Glomerular visceral epithelial cell (primary cell): ENCODE measurements at regions not wholly inside any gene's neighbourhood (a gene's known extent, or its start where the extent isn't known, plus 50 kb on each side); places are given as distances from the start of the nearest gene placed in this dataset.

Experiments
- DNase-seq: peaks from one replicate; pipeline ENCODE4 v3.0.0-alpha.2; 2016; ENCODE audit errors: extremely low spot score

DNA sequence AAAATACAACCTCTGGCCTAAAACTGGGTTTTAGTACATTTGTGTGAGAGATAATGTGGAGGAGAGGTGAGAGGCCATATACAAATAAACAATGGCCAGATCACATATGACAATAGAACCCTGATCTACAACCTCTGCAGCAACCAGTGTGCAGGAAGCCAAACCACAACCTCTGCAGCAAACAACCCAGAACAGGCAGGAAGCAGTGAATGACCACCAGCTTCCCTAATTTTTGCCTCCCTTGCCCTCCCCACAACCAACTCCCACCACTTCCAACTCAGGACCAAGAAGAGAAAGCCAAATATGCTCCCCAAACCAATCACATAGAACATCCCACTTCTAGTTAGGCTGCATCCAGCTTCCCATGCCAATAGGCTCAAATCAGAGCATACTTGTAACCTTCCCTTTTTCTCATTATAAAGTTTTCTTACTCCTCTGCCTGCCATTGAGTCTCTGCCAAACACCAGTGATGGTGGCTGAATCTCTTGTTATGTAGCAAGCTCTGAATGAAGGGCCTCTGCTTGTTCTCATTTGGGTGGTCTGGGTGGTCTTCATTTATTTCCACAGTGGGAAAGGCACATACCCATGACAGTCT, 102.6 kb upstream of the GAP43 start:
- DNase-seq: no peak

DNA sequence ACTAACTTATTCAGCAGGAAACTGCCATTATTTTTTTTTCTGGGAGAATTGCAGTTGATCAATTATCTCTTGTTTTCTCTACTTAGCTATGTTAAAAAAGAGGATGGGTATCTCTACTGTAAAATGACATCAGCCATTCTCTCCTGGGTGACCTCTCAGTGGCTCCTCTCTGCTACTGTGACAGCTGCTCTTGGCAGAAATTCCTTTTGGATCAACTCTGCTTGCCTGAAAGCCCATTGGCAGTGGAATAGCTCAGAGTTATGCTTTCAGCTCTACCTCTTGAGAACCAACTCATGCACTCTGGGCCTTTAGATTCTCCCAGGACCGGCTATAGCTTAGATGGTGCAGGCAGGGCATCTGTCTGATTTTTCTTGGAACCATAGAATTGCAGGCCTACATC, 99.9 kb upstream of the GAP43 start:
- DNase-seq: no peak

DNA sequence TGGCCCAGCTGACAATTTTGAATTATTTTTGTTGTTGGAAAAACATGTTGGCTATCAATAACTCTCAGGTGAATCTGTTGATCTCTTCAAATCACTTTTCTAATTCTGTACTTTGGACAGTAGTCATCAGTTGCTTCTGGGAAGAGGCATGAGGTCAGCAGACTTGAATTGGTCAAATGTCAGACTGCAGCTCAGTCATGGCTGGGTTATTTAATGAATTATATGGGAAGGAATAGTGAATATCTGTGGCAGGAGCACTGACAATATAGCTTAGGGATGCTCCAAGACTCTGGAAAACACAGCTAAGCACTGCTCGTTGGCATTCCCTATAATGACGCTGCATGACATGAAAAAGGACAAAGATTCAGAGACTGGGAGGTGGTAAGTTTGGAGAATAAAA, 98.8 kb upstream of the GAP43 start:
- no peak for DNase-seq

DNA sequence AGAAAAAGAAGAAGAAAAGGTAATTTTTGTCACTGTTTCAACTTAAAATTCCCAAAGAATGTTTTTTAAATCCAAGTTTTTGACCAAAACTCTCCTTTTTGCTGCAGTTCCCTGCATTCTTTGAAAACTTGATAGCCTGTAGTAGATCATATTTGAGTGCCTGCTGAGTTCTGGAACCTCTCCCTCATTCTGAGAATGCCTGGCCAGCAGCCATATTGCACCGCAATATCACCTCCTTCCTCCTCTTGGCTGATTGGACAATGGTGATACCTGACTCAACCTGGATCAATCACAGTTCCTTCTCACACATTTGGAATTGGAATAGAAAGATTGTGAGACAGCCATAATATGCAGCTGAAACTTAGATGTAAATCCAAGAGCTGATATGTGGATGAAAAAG, 97.6 kb upstream of the GAP43 start:
- no peak for DNase-seq

DNA sequence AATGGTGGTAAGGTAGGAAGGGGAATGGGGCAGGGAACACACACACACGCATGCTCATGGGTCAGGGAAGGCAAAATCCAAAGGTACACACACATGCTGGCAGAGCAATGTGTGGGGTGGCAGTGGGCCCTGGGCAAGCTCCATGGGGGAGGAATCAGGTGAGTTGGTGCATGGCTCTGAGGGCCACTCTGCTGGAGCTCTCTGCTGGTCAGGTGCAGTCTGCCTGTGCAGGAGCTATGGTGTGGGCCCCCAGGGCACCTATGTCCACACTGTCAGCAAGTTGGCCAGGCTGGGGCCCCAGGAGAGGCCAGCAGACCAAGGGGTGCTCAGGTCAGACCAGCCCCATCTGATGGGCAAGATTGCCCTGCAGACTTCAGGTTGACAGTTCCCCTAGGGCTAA, 90.1 kb upstream of the GAP43 start:
- no peak for DNase-seq

DNA sequence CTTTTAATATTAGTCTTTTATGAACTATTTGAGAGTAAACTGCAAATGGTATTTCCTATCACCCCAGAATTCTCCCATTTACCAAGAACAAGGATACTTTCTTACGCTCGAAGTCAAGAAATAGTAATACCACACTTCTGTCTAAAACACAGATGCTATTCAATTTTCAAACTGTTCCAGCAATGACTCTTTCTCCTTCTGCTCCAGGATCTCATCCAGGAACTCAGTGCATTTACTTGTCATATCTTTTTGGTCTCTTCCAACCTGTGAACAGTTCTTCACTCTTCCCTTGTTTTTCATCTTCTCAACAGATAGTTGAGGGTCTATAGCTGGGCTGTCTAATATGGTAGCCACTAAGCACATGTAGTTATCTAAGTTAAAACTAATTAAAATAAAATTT, 87.1 kb upstream of the GAP43 start:
- no peak for DNase-seq

DNA sequence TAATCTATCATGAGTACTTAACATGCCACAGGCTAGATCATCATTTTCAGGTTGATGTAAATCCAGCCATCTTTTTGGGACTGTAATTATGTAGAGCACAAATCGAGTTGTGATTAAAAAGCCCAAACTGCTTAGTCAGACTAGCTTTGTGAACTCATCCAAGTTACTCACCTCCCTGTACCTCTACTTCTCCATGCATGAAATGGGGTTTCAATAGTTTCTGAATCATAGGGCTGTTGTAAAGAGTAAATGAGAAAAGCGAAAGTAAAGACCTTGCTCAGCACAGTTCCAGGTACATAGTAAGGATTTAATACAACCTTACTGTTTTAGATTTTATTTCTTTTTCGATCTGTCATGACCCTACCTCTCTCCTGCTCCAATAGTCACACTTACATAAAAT, 85.6 kb upstream of the GAP43 start:
- no peak for DNase-seq

DNA sequence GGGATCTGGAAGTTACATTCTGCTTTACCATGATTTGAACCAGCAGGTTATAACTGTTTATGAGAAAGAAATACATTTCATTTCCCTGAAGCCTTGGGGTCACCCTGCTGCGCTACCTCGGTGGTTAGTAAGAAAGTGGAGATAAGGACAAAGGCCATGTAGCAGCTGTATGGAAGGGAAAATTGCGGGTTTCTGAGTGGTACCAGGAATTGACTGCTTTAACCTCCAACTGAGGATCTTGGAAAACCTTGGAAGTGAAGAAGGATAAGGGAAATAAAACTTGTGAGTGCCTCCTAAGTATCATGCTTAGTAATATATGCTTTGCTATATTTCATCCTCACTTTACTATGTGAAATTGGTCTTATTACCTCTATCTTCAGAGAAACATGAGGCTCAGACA, 76.1 kb upstream of the GAP43 start:
- no peak for DNase-seq

DNA sequence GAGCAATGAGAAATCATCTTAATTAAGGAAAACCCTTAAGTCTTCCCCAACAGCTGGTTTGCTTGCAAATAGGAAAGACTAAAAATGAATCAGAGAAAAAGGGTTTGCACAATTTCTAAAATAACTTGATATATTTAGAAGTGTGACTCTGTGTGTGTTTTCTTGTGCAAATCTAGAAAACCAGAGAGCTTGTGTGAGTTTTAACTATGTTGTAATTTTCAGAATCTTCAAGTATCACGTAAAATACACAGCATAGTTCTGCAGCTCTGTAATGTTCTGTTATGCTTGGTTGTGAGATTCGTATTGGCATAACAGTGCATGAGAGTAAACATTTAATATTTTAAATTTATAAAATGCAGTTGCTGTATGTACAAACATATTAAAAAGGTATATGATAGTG, 74.7 kb upstream of the GAP43 start:
- DNase-seq: no peak

DNA sequence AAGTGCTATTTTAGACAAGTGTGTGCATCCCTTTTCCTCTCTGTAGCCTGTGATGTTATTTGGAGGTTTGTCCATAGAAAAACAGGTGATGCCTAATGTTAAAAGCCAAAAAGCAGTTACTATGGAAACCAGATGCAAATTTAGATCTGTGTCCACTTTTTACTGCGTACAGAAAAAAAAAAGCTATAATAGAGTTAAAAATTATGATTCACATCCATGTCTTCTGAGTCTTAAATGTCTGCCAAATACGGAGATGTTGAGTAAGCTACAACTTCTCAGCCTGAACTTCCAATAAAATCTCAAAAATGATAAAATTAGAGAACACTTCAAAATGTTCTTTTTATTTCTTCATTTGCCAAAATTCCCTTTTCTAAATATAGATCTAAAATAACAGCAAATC, 74.2 kb upstream of the GAP43 start:
- no peak for DNase-seq

DNA sequence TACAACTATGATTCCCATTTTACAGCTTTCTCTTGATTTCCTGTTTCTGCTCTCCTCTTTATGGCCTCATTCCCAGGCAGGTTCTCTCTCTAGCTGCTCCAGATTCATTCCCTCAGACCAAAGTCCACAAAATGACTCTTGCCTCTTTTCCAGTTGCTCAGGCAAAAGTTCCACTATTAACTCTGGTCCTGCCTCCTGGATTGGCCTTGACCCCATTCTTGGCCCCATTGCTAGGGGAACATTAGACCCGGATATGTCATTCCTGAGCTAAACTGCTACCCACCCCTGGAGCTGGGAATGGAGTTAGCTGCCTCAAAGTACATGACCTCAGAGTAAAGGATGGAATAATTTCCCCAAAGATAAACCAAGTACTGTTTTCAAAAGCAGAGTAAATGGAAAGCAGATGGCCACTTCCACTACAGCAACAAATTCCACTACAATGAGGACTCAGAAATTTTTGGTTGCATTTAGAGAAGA, 73.0 kb upstream of the GAP43 start:
- no peak for DNase-seq

DNA sequence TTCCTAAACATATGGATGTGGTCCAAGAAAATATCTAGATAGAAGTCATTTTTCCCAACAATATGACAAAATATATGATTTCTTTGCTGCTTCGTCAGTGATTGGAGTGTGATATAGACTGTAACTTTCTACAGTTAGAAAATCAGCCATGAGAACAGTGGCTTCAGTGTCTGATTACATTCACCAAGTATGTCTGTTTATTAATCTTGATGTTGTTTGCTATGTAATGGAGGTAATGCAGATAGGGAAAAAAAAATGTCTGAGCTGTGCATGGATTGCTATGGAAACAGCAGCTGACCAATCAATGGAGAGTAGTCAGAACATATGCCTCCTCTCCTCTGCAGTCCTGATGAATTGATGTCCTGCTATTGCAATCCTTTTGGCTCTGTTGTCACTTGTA, 72.3 kb upstream of the GAP43 start:
- DNase-seq: no peak

DNA sequence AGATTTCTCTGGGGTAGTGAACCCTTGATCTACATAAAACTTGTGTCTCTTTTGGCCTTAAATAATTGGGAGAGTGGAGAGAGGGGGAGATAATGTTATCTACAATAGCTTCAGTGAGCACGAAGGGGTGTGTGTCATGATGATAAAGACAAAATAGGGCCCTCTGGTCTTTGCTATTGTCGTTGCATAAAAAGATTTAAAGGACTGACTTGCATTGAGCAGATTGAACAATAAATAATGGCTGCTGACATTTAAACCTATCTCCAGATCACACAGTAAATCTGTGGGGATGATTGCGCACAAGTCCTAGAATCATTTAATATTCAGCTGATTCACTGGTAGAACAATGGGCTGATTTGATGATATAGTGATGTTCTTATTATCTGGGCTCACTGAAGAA, 71.3 kb upstream of the GAP43 start:
- no peak for DNase-seq

DNA sequence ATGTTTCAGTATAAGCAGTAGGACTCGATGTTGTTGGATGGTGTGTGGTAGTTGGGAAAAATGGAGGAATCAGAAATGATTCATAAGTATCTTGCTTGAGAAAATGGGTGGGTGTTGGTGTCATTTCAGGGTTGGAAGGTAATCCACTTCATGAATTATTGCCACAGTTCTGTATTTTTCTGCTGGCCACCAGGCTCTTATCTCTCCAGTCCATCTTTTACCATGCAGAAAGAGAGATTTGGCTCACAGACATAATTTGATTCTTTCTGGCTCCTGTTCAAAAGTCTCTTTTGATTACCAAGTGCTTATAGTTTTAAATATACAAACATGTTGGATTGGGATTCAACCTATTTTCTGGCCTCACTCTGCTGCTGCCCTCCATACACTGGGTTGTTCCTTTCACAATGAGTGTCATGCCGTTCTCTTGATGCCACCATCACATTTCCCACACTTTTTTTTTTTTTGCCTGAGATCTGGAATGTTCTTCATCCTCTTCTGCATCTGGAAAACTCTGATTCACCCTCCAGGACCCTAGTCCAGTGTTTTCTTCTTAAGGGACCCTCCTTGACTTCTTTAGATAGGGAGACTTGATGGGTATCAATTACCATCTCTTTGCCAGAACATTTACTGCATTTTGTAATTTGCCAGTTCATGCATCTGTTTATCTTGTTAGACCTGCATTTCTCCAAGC, 69.4 kb upstream of the GAP43 start:
- DNase-seq: no peak

DNA sequence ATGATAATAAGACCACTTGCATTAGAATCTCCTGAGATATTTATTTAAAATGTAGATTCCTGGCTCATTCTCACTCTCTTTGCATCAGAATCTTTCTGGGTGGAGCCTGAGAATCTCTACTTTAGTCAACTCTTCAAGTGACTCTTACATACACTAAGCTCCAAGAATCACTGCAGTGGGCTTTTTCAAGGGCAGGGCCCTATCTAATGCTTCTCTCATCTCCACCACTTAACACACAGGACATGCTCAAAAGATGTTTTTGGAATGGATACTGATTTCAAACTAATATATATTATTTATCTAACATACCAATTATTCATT, 68.9 kb upstream of the GAP43 start:
- no peak for DNase-seq

DNA sequence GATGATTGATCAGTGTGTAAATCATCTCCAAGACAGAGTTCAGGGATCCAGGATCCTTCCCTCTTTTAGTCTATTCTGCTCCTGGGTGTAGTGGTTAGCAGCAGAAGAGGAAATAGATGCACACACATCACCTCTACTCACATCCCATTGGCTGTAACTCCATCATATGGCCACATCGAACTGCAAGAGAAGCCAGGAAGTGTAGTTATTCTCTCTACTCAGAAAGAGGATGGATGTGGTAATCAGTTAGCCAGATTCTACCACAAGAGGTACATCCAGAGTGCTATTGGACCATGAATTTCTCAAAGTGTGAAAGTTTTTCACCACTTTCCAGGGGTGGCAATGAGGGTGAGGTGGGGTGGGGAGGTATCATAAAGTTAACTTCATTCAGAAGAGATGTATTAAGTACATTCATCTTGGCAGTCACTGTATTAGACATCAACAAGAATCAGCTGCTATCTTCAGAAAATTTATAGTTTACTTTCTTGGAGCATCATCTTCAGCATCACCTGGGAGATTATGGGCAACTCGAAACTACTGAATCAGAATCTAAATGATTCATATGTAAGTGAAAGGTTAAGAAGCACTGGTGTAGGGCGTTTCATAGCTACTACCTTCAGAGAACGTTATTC, 60.6 kb upstream of the GAP43 start:
- no peak for DNase-seq

DNA sequence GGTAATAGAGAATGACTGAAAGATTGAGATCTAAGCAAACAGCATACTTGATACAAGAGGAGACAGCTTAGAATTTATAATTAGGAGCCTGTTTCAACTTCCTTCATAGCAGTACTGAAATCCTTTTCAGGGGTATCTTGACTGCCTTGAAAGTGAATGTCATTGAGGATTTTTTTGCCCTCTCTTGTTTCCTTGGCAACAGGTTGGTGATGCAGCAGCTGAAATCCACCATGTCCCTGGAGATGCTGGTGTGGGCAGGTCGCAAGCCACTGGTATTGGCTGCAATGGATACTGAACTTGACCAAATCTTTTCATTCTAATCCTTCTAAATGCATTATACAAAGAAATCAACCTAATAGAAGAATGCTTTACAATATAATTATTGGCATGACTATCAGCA, 59.3 kb upstream of the GAP43 start:
- no peak for DNase-seq

DNA sequence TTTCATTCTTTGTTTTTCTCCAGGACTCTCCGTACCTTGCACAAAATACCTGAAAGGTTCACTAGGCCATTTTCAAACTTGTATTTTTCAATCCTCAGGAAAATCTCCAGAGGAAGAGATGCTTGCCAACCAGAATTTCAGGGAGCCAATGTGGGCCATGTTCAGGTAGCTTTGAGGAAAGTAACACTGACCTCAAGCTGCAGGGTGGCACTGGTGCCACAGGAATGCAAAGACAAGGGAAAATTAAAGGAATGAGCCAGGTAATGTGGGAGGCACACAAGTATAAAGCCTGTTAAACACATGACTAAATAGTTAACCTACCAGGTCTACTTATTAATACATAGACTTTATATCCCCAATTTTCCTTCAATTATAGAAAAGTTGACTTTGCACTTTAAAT, 51.9 kb upstream of the GAP43 start:
- no peak for DNase-seq
